MM.1S (cell line): ENCODE measurements at regions not wholly inside any gene's neighbourhood (a gene's known extent, or its start where the extent isn't known, plus 50 kb on each side); places are given as distances from the start of the nearest gene placed in this dataset.

ENCODE experiments used
- EZH2 ChIP-seq: fragments of 300-600 bp; sonication (generic); optimal IDR thresholded peaks from 2 replicates; pipeline ENCODE3; 2017; ENCODE audit warnings: low read depth, mild to moderate bottlenecking, antibody characterized with exemption, low read length, mixed read lengths
- TF ChIP-seq, protein P1 (sequence below): fragments of 300-600 bp; sonication (generic); IDR thresholded peaks from 2 replicates; pipeline ENCODE4 v1.5.1; 2016; ENCODE audit warnings: antibody characterized with exemption, low read length, mixed read lengths

DNA sequence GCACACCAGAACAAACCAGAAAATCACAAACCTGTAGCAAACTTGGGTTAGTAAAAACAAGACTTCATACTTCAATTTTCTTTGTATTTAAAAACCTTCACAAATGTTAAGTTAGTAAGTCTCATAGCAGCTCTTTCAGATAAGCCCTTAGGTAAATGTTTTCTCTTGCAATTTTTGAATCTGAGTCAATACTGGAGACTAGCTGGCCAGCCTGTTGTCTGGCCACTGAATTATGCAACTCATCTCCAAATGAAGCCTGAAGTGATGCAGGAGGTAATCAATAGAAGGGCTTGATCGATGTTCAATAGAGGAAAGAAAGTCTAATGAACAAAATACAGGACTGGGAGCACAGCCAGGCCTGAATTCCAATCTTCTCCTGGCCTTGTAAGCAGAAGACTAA is 465.2 kb downstream of the LRIG3 start:
- no peak for TF ChIP-seq EZH2
- TF ChIP-seq, protein P1, sequence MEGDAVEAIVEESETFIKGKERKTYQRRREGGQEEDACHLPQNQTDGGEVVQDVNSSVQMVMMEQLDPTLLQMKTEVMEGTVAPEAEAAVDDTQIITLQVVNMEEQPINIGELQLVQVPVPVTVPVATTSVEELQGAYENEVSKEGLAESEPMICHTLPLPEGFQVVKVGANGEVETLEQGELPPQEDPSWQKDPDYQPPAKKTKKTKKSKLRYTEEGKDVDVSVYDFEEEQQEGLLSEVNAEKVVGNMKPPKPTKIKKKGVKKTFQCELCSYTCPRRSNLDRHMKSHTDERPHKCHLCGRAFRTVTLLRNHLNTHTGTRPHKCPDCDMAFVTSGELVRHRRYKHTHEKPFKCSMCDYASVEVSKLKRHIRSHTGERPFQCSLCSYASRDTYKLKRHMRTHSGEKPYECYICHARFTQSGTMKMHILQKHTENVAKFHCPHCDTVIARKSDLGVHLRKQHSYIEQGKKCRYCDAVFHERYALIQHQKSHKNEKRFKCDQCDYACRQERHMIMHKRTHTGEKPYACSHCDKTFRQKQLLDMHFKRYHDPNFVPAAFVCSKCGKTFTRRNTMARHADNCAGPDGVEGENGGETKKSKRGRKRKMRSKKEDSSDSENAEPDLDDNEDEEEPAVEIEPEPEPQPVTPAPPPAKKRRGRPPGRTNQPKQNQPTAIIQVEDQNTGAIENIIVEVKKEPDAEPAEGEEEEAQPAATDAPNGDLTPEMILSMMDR: no peak
